IMR-90 (cell line): ENCODE measurements at regions not wholly inside any gene's neighbourhood (a gene's known extent, or its start where the extent isn't known, plus 50 kb on each side); places are given as distances from the start of the nearest gene placed in this dataset.

ENCODE experiments used
- ATAC-seq: fragments of 200-7000 bp; cut with Tn5 transposase; 2 replicates; pipeline ENCODE4 v1.9.1; 2020; ENCODE audit warnings: low read depth, mild to moderate bottlenecking, moderate library complexity
- BruUV-seq: library from RNA; stranded (reverse); fragments of 400-500 nt; replicated peaks from 2 replicates; lab custom pipeline; 2021; lab: Mats Ljungman, UMichigan
- CTCF ChIA-PET: fragments of 300-600 bp; formaldehyde crosslinking; extraction: SDS; loops from one replicate; lab custom pipeline; 2021; ENCODE audit warnings: antibody characterized with exemption; lab: Yijun Ruan, JAX
- POLR2A ChIA-PET: fragments of 300-600 bp; sonication (Branson Sonifier 250); formaldehyde crosslinking; loops from one replicate; lab custom pipeline; 2022; ENCODE audit warnings: antibody characterized with exemption; ENCODE audit not compliant: unreplicated experiment; lab: Charles Lee
- DNase-seq: peaks from one replicate; pipeline ENCODE4 v3.0.0; 2013
- H2AFZ ChIP-seq: replicated peaks from 2 replicates; pipeline ENCODE3; 2013; ENCODE audit warnings: low read length, mild to moderate bottlenecking; ENCODE audit not compliant: poor library complexity
- H2AK5ac ChIP-seq: 2 replicates; pipeline ENCODE4 v1.6.1; 2013; ENCODE audit warnings: low read depth, low read length, inconsistent platforms
- H2AK9ac ChIP-seq: replicated peaks from 2 replicates; pipeline ENCODE3; 2013; ENCODE audit warnings: mild to moderate bottlenecking, low read depth, low read length, moderate library complexity; ENCODE audit not compliant: poor library complexity
- H2BK120ac ChIP-seq: 2 replicates; pipeline ENCODE4 v1.6.1; 2013; ENCODE audit warnings: low read depth, low read length, inconsistent platforms
- H2BK15ac ChIP-seq: 3 replicates; pipeline ENCODE4 v1.6.1; 2013; ENCODE audit warnings: low read depth, low read length, inconsistent platforms
- H2BK20ac ChIP-seq: 2 replicates; pipeline ENCODE4 v1.6.1; 2013; ENCODE audit warnings: low read depth, mild to moderate bottlenecking, inconsistent platforms, low read length, moderate library complexity
- H2BK5ac ChIP-seq: 2 replicates; pipeline ENCODE4 v1.6.1; 2013; ENCODE audit warnings: mild to moderate bottlenecking, low read depth, low read length, inconsistent platforms; ENCODE audit not compliant: poor library complexity, severe bottlenecking
- H3K14ac ChIP-seq: replicated peaks from 2 replicates; pipeline ENCODE4 v1.6.1; 2013; ENCODE audit warnings: low read depth, low read length, inconsistent platforms
- H3K18ac ChIP-seq: 2 replicates; pipeline ENCODE4 v1.6.1; 2013; ENCODE audit warnings: low read depth, low read length, control low read depth
- H3K23ac ChIP-seq: 2 replicates; pipeline ENCODE4 v1.6.1; 2013; ENCODE audit warnings: low read depth, low read length, inconsistent platforms
- H3K27ac ChIP-seq: 2 replicates; pipeline ENCODE4 v1.5.1; 2013; ENCODE audit warnings: mild to moderate bottlenecking, control low read depth, low read length; ENCODE audit not compliant: insufficient read depth
- H3K27me3 ChIP-seq: 2 replicates; pipeline ENCODE4 v1.6.1; 2013; ENCODE audit warnings: low read length; ENCODE audit not compliant: control insufficient read depth, insufficient read depth
- H3K36me3 ChIP-seq: 2 replicates; pipeline ENCODE4 v1.6.1; 2013; ENCODE audit warnings: low read length, mixed read lengths; ENCODE audit not compliant: control insufficient read depth, insufficient read depth
- H3K4ac ChIP-seq: 2 replicates; pipeline ENCODE4 v1.6.1; 2013; ENCODE audit warnings: low read depth, low read length, inconsistent platforms
- H3K4me1 ChIP-seq: 2 replicates; pipeline ENCODE4 v1.6.1; 2013; ENCODE audit warnings: low read length, mixed read lengths; ENCODE audit not compliant: control insufficient read depth, insufficient read depth
- H3K4me2 ChIP-seq: 2 replicates; pipeline ENCODE4 v1.6.1; 2013; ENCODE audit warnings: low read depth, mild to moderate bottlenecking, control low read depth, low read length, moderate library complexity
- H3K4me3 ChIP-seq: 2 replicates; pipeline ENCODE4 v1.5.1; 2013; ENCODE audit warnings: low read depth, mild to moderate bottlenecking, control low read depth, low read length, moderate library complexity; ENCODE audit not compliant: insufficient read depth
- H3K56ac ChIP-seq: 2 replicates; pipeline ENCODE4 v1.6.1; 2013; ENCODE audit warnings: low read length, inconsistent platforms; ENCODE audit not compliant: insufficient read depth; ENCODE audit errors: extremely low read depth
- H3K79me1 ChIP-seq, 2 experiments: 2 replicates each; pipeline ENCODE4 v1.6.1; 2013; ENCODE audit warnings: low read length in 2 of 2, inconsistent platforms in 1 of 2, low read depth in 1 of 2
- H3K9ac ChIP-seq: 2 replicates; pipeline ENCODE4 v1.6.1; 2013; ENCODE audit warnings: low read depth, low read length, control low read depth
- H3K9me1 ChIP-seq: 2 replicates; pipeline ENCODE4 v1.6.1; 2013; ENCODE audit warnings: low read length, inconsistent platforms; ENCODE audit not compliant: insufficient read depth
- H3K9me3 ChIP-seq: 2 replicates; pipeline ENCODE4 v1.6.1; 2013; ENCODE audit warnings: low read length; ENCODE audit not compliant: control insufficient read depth, insufficient read depth
- H4K20me1 ChIP-seq: 2 replicates; pipeline ENCODE4 v1.6.1; 2013; ENCODE audit warnings: low read length, inconsistent platforms; ENCODE audit not compliant: insufficient read depth
- H4K5ac ChIP-seq: 2 replicates; pipeline ENCODE4 v1.6.1; 2013; ENCODE audit warnings: mild to moderate bottlenecking, low read depth, low read length, control low read depth
- H4K8ac ChIP-seq, 2 experiments: 2 replicates each; pipeline ENCODE4 v1.6.1; 2013; ENCODE audit warnings: low read depth in 2 of 2, low read length in 2 of 2, control low read depth in 1 of 2, inconsistent platforms in 1 of 2
- H4K91ac ChIP-seq: 2 replicates; pipeline ENCODE4 v1.6.1; 2013; ENCODE audit warnings: low read depth, low read length, inconsistent platforms; ENCODE audit not compliant: insufficient read depth
- BHLHE40 ChIP-seq: fragments of 150-350 bp; IDR thresholded peaks from 2 replicates; pipeline ENCODE4 v1.6.1; 2016; ENCODE audit warnings: mild to moderate bottlenecking, low read depth, low read length
- CEBPB ChIP-seq: IDR thresholded peaks from 2 replicates; pipeline ENCODE4 v1.6.1; 2012; ENCODE audit warnings: low read depth, low read length, improper control_type of control experiment
- CHD1 ChIP-seq: IDR thresholded peaks from 2 replicates; pipeline ENCODE4 v1.6.1; 2012; ENCODE audit warnings: low read depth, low read length, improper control_type of control experiment
- CTCF ChIP-seq: conservative IDR thresholded peaks from 2 replicates; pipeline ENCODE4 v1.5.1; 2012; ENCODE audit warnings: mild to moderate bottlenecking, low read depth, low read length, improper control_type of control experiment
- ELK1 ChIP-seq: fragments of 150-350 bp; IDR thresholded peaks from 2 replicates; pipeline ENCODE4 v1.6.1; 2016; ENCODE audit warnings: low read depth, mild to moderate bottlenecking, low read length, moderate library complexity, borderline replicate concordance
- FOS ChIP-seq: fragments of 150-350 bp; IDR thresholded peaks from 2 replicates; pipeline ENCODE4 v1.6.1; 2016; ENCODE audit warnings: low read depth, low read length
- MAFK ChIP-seq: IDR thresholded peaks from 2 replicates; pipeline ENCODE4 v1.6.1; 2012; ENCODE audit warnings: low read depth, low read length, improper control_type of control experiment
- MAZ ChIP-seq: IDR thresholded peaks from 2 replicates; pipeline ENCODE4 v1.6.1; 2012; ENCODE audit warnings: low read depth, mild to moderate bottlenecking, low read length, improper control_type of control experiment, moderate library complexity, borderline replicate concordance
- MXI1 ChIP-seq: IDR thresholded peaks from 2 replicates; pipeline ENCODE4 v1.6.1; 2012; ENCODE audit warnings: low read depth, mild to moderate bottlenecking, low read length, moderate library complexity, borderline replicate concordance
- NFE2L2 ChIP-seq: fragments of 150-350 bp; IDR thresholded peaks from 2 replicates; pipeline ENCODE4 v1.6.1; 2016; ENCODE audit warnings: low read depth, mild to moderate bottlenecking, low read length
- POLR2A ChIP-seq: IDR thresholded peaks from 2 replicates; pipeline ENCODE4 v1.6.1; 2012; ENCODE audit warnings: mild to moderate bottlenecking, low read depth, low read length
- RAD21 ChIP-seq: IDR thresholded peaks from 2 replicates; pipeline ENCODE4 v1.6.1; 2012; ENCODE audit warnings: low read length, improper control_type of control experiment
- RCOR1 ChIP-seq: IDR thresholded peaks from 2 replicates; pipeline ENCODE4 v1.6.1; 2012; ENCODE audit warnings: mild to moderate bottlenecking, low read length, improper control_type of control experiment; ENCODE audit not compliant: insufficient replicate concordance
- RFX5 ChIP-seq: IDR thresholded peaks from 2 replicates; pipeline ENCODE4 v1.8.0; 2012; ENCODE audit warnings: low read depth, mild to moderate bottlenecking, low read length, moderate library complexity
- SMC3 ChIP-seq: fragments of 150-350 bp; IDR thresholded peaks from 2 replicates; pipeline ENCODE4 v1.6.1; 2016; ENCODE audit warnings: low read depth, mild to moderate bottlenecking, antibody characterized with exemption, low read length, moderate library complexity
- USF2 ChIP-seq: fragments of 150-350 bp; IDR thresholded peaks from 2 replicates; pipeline ENCODE4 v1.6.1; 2017; ENCODE audit warnings: mild to moderate bottlenecking, antibody characterized with exemption, low read length, low read depth
- WGBS, 2 experiments: methylation state at CpG; one replicate each; pipeline versions ENCODE4 v1.1.5 to v1.1.7; 2013; ENCODE audit warnings: missing lambda C conversion rate in 2 of 2; ENCODE audit not compliant: insufficient read length in 1 of 2; ENCODE audit errors: extremely low coverage in 2 of 2; 5-methylcytosine and 5-hydroxymethylcytosine counted together
- dilution Hi-C: fragments of 300-500 bp; cut with HindIII; formaldehyde crosslinking; loops from one replicate; pipeline ENCODE4 v1.14.3; 2018; ENCODE audit warnings: low sequenced_read_pairs; ENCODE audit not compliant: unreplicated experiment
- in situ Hi-C: fragments of 300-500 bp; cut with MboI; formaldehyde crosslinking; loops from 3 replicates; pipeline ENCODE4 v1.14.3; 2019; ENCODE audit warnings: low sequenced_read_pairs, inconsistent platforms, mixed read lengths
- intact Hi-C: fragments of 100-400 bp; cut with micrococcal nuclease; formaldehyde crosslinking; loops from 2 replicates; pipeline ENCODE4 v1.10.0; 2022

- Histone ChIP-seq H2AK5ac (no peak overlapping the region), H3K9me1 (no peaks in the 10 kb centered on the region), H3K4me3 (no peak overlapping the region), H2BK20ac (no peak overlapping the region), H3K23ac (no peak overlapping the region), H3K18ac (no peak overlapping the region), H2AK9ac (no peak overlapping the region), H3K14ac (no peak overlapping the region), H3K9ac (no peak overlapping the region), H3K4ac (no peak overlapping the region), H3K27ac (no peak overlapping the region), H4K5ac (no peak overlapping the region), H3K36me3 (no peaks in the 10 kb centered on the region), H2AFZ (no peak overlapping the region), H3K9me3 (peaks cover 3% of the 10 kb centered on the region; the same call in 1 of the 2 replicates), H3K79me1 (no peaks in the 10 kb centered on the region), H2BK120ac (no peak overlapping the region), H3K27me3 (no peaks in the 10 kb centered on the region), H4K91ac (no peak overlapping the region), H4K20me1 (no peaks in the 10 kb centered on the region), H3K4me2 (no peak overlapping the region), H2BK15ac (no peak overlapping the region), H3K4me1 (no peaks in the 10 kb centered on the region), H4K8ac (no peak overlapping the region), H2BK5ac (no peak overlapping the region), H3K56ac (no peak overlapping the region)
- BruUV-seq, result no TSS peak
- no CpG with 5 or more reads among the region's 1 CpG for WGBS, 2 experiments
- no peak for TF ChIP-seq ELK1
- TF ChIP-seq MXI1, result no peak
- no peak for TF ChIP-seq USF2
- no peak for TF ChIP-seq SMC3
- TF ChIP-seq FOS, result no peak
- no peak for TF ChIP-seq RAD21
- no peak for TF ChIP-seq MAZ
- no peak for TF ChIP-seq MAFK
- no peak for TF ChIP-seq NFE2L2
- TF ChIP-seq CEBPB, result no peak
- TF ChIP-seq BHLHE40, result no peak
- TF ChIP-seq CHD1, result no peak
- no peak for TF ChIP-seq CTCF
- no peak for TF ChIP-seq RFX5
- TF ChIP-seq POLR2A, result no peak
- TF ChIP-seq RCOR1, result no peak
- intact Hi-C loops (no loop called here), dilution Hi-C loops (no loop called here), in situ Hi-C loops (no loop called here)
- ChIA-PET POLR2A (no interaction called here), CTCF (no interaction called here)
- DNase-seq (no peak), ATAC-seq (no peak)
Observed at GRCh38 chr9:103078581-103078980, 83.4 kb downstream of the CYLC2 start.
